Astrocyte of the spinal cord (primary cell): ENCODE measurements at regions not wholly inside any gene's neighbourhood (a gene's known extent, or its start where the extent isn't known, plus 50 kb on each side); places are given as distances from the start of the nearest gene placed in this dataset.

ENCODE experiments used
- DNase-seq: peaks from one replicate; pipeline ENCODE4 v3.0.0; 2011; ENCODE audit warnings: low read depth, low spot score
- H3K4me3 ChIP-seq: 2 replicates; pipeline ENCODE4 v1.5.1; 2011; ENCODE audit warnings: low read depth, mild to moderate bottlenecking, low read length, moderate library complexity
- in situ Hi-C: cut with HindIII; loops from 2 replicates; pipeline ENCODE4 v1.10.0; 2017; ENCODE audit warnings: low sequenced_read_pairs
- TF ChIP-seq, protein P1 (sequence below): IDR thresholded peaks from 2 replicates; pipeline ENCODE4 v1.5.1; 2012; ENCODE audit warnings: low read depth, mild to moderate bottlenecking, low read length, inconsistent platforms

DNA sequence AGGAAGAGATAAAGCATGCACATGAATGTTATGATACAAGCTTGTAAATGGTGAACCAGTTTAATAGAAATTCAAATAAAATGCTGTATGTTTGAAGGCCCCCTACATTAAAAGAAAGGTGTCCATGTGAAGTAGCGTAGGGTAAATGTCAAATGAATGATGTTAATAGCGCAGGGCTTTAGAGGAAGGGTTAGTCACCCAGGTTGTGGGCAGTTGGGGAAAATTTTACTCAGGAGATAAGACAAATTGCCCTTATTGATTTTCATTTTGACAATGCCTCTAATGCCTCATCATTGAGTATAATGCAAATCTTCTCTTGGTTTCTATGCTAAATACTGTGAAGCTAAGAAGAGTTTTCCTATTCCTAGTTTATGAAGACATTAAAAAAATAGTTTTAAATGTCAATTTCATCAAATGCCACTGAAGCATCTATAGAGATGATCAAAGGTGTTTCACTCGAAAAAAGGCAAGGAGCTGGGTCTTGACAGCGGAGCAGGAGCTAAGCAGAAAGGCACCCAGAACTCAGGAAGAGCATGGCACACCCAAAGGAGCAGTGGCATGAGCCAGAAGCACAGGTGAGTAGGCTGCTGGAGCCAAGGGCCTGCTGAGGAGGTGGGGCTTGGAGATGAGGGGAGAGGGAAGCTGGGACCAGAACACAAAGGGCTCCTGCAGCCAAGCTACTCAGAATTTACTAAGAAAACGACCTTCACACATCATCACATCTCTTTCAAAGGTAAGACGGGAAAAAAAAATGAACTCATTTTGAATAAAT is 129.3 kb upstream of the ACKR3 start:
- DNase-seq: no peak
- no peak overlapping the region for H3K4me3 ChIP-seq
- in situ Hi-C loops: no loop called here
- TF ChIP-seq, protein P1, sequence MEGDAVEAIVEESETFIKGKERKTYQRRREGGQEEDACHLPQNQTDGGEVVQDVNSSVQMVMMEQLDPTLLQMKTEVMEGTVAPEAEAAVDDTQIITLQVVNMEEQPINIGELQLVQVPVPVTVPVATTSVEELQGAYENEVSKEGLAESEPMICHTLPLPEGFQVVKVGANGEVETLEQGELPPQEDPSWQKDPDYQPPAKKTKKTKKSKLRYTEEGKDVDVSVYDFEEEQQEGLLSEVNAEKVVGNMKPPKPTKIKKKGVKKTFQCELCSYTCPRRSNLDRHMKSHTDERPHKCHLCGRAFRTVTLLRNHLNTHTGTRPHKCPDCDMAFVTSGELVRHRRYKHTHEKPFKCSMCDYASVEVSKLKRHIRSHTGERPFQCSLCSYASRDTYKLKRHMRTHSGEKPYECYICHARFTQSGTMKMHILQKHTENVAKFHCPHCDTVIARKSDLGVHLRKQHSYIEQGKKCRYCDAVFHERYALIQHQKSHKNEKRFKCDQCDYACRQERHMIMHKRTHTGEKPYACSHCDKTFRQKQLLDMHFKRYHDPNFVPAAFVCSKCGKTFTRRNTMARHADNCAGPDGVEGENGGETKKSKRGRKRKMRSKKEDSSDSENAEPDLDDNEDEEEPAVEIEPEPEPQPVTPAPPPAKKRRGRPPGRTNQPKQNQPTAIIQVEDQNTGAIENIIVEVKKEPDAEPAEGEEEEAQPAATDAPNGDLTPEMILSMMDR: no peak

GRCh38 chr2:236444187-236444586 is 125.4 kb upstream of the ACKR3 start:
- TF ChIP-seq, protein P1: no peak
- H3K4me3 ChIP-seq: no peak overlapping the region
- no peak for DNase-seq
- in situ Hi-C loops: no loop called here

- DNase-seq: no peak
- TF ChIP-seq, protein P1: no peak
- no peak overlapping the region for H3K4me3 ChIP-seq
- in situ Hi-C loops: no loop called here
Measured at GRCh38 chr2:236445678-236446077, 123.9 kb upstream of the ACKR3 start.

DNA sequence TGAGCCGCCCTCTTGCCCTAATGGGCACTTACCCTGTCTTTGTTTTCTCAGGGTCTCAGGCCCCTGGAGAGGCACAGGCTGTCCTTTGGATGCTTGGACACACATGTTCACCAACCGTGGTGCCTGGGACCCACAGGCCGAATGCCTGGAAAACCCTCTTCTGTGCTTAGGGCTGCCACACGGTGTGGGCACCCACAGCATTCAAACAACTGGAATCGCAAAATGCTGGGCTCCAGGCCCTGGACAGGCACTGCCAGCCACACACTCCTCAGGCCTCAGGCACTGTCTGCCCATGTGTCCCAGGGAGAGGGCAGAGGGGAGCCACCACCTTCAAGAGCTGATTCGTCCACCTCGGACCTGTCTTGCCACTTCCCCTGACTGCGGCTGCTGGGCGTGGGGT is 123.1 kb upstream of the ACKR3 start:
- DNase-seq: no peak
- TF ChIP-seq, protein P1: no peak
- no peak overlapping the region for H3K4me3 ChIP-seq
- in situ Hi-C loops: no loop called here

DNA sequence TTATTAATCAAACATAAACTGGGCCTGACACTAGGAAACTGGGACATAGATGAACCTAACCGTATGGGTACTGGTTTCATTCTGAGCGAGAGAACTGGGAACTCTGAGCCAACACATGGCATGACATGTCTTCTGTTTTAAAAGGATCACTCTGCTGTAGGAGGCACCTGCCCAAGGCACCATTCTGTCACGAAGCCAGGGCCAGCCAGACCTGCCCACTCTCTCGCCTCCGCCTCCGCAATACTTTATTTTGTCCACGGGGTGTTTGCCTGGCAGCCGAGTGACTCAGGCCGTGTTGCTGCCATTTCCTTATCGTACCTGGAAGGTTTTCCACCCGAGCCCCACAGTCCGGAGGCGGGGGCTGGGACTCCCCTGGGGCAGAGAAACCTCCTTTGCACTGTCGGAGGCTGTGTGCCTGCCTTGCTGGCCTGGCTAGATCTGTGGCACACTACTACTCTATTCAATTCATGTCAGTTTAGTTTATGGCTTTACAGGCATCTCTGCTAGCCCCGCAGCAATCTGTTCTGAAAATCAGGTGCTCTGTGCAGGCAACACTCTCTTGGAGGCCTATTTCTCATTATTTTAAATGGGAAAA is 120.4 kb upstream of the ACKR3 start:
- no peak overlapping the region for H3K4me3 ChIP-seq
- no peak for DNase-seq
- TF ChIP-seq, protein P1: no peak
- in situ Hi-C loops: no loop called here

DNA sequence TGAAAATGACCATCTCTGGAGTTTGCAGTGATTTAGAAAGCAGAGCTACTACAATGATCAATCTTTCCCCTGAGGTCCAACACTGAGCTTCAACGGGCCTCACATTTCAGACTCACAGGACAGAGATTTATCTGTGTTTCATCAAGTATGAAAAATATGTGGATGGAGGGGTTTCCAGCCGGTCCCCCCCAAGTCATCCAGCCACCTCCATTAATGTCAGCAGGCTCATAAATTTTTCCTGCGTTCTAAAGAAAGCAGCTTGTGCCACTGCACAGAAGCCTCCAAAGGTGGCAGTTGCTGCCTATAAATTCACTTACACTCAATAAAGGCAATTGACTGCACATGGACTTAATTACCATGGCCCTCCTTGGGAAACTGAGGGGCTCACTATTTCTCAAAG is 117.4 kb upstream of the ACKR3 start:
- H3K4me3 ChIP-seq: no peak overlapping the region
- in situ Hi-C loops: no loop called here
- DNase-seq: no peak
- TF ChIP-seq, protein P1: no peak
